Heart right ventricle (tissue), 16 donors: ENCODE measurements at regions not wholly inside any gene's neighbourhood (a gene's known extent, or its start where the extent isn't known, plus 50 kb on each side); places are given as distances from the start of the nearest gene placed in this dataset.
A peak's percentile ranks its signal among the peaks of the same experiment; 100 is the strongest.

Experiments
- ATAC-seq, 8 donors: fragments of 200-7000 bp; cut with Tn5 transposase; one replicate each; pipeline ENCODE4 v1.9.1; 2020; ENCODE audit warnings: mild to moderate bottlenecking in 8 of 8, moderate library complexity in 8 of 8, moderate number of reproducible peaks in 1 of 8
- DNase-seq, 2 donors: peaks; one replicate each; pipeline ENCODE4 v3.0.0-alpha.2; 2020
- H3K27ac ChIP-seq, 10 donors: fragments of 200-600 bp; sonication (generic) in 2 of 10; one replicate each; pipeline versions ENCODE4 v1.5.0 to v1.8.0; 2020 to 2022; ENCODE audit warnings: mild to moderate bottlenecking in 3 of 10
- H3K27me3 ChIP-seq, 7 donors: fragments of 200-600 bp; one replicate each; pipeline ENCODE4 v1.8.0; 2021 to 2022; ENCODE audit warnings: mild to moderate bottlenecking in 2 of 7
- H3K36me3 ChIP-seq, 9 donors: fragments of 200-600 bp; sonication (generic) in 1 of 9; one replicate each; pipeline versions ENCODE4 v1.5.0 to v1.8.0; 2020 to 2022; ENCODE audit warnings: mild to moderate bottlenecking in 2 of 9
- H3K4me1 ChIP-seq, 9 donors: fragments of 200-600 bp; sonication (generic) in 1 of 9; one replicate each; pipeline versions ENCODE4 v1.5.0 to v1.8.0; 2020 to 2022; ENCODE audit warnings: mild to moderate bottlenecking in 4 of 9
- H3K4me3 ChIP-seq, 10 donors: fragments of 200-600 bp; sonication (generic) in 2 of 10; one replicate each; pipeline versions ENCODE4 v1.5.0 to v1.8.0; 2020 to 2022; ENCODE audit warnings: mild to moderate bottlenecking in 7 of 10, moderate library complexity in 2 of 10
- H3K9me3 ChIP-seq, 11 donors: fragments of 200-600 bp in 10 of 11; sonication (generic) in 2 of 11; one replicate each; pipeline versions ENCODE4 v1.5.0 to v1.8.0; 2013 to 2022; ENCODE audit warnings: mild to moderate bottlenecking in 2 of 11, control low read depth in 1 of 11, moderate library complexity in 1 of 11
- CTCF ChIP-seq, 9 donors: fragments of 200-600 bp; sonication (generic) in 2 of 9; IDR thresholded peaks; one replicate each; pipeline versions ENCODE4 v1.5.0 to v1.8.0; 2021 to 2022; ENCODE audit warnings: antibody characterized with exemption in 9 of 9, mild to moderate bottlenecking in 5 of 9, moderate library complexity in 1 of 9
- WGBS, 2 donors: extraction: QIAGEN DNeasy Blood & Tissue Kit; methylation state at CpG; one replicate each; pipeline ENCODE4 v1.1.7; 2013; ENCODE audit warnings: inconsistent platforms in 1 of 2; 5-methylcytosine and 5-hydroxymethylcytosine counted together
- intact Hi-C, 10 donors: fragments of 100-400 bp; cut with DNase I; formaldehyde crosslinking; loops; one replicate each; pipeline versions ENCODE4 v1.11.1 to v1.14.2; 2022
- donor health status: Arrhythmogenic right ventricular cardiomyopathy.
- donor health status: ischemic (EF 13 %, LVEDD 7.1; RV severe dilation, severe dysfunction).
- donor health status: healthy with polysubstance abuse.
- donor health status: DM: no; HTN: yes; CAD: no.
- donor health status: DM: no; HTN: no; CAD: no.
- donor health status: ischemic (EF 25% LVEDD 6.9; RV normal size, moderate dysfunction).
- donor health status: ischemic (EF 25% LVEDD 5.7; RV mildly dilated, moderate dysfunction).
- donor health status: healthy.
- donor health status: DM: yes; HTN: yes; CAD: no.
- donor health status: Ischemic cardiomyopathy.
- donor health status: ischemic (EF 35%, LVEDD 5.7; RV mildly dilated, moderate dysfunction).
- donor health status: nonischemic (EF 11% LVEDD 7.7; RV severe dilation, severe dysfunction).
- donor health status: DM: yes; HTN: yes; CAD: no.
- donor health status: PGD.
- donor health status: ischemic (EF 29% LVEDD 5.4; RV normal size, mild dysfunction).
- donor health status: nonischemic (EF 23%, LVEDD 6.1; RV moderate dilation, normal function).

GRCh38 chr5:128762661-128763306 lies 202.5 kb upstream of the SLC27A6 start:
- no peak for TF ChIP-seq CTCF (IDR thresholded peaks at IDR 0.05)
- Histone ChIP-seq H3K27ac (no peak overlapping the region), H3K4me3 (no peak overlapping the region), H3K9me3 (peaks cover 0 to 11% (median 0%) of the 10 kb centered on the region in 11 donors), H3K36me3 (no peaks in the 10 kb centered on the region), H3K27me3 (no peaks in the 10 kb centered on the region), H3K4me1 (peaks cover 0 to 20% (median 6%) of the 10 kb centered on the region in 9 donors)
- WGBS, 2 donors, result 58 to 63% methylated on average over 10 of the region's 10 CpGs
- ATAC-seq, result peak in 1 of 8 donors; percentile 55
- DNase-seq, result no peak
- intact Hi-C loops, result no loop called here

- 40 to 44% methylated on average over 2 of the region's 2 CpGs for WGBS, 2 donors
- no peak for TF ChIP-seq CTCF (IDR thresholded peaks at IDR 0.05)
- ATAC-seq, result peak in 4 of 8 donors; percentile 32 to 68 (median 48)
- Histone ChIP-seq H3K4me3 (no peak overlapping the region), H3K4me1 (peaks cover 0 to 20% (median 6%) of the 10 kb centered on the region in 9 donors), H3K27me3 (no peaks in the 10 kb centered on the region), H3K9me3 (peaks cover 0 to 11% (median 0%) of the 10 kb centered on the region in 11 donors), H3K36me3 (no peaks in the 10 kb centered on the region), H3K27ac (no peak overlapping the region)
- no peak for DNase-seq
- intact Hi-C loops, result no loop called here
These were observed 202.0 kb upstream of the SLC27A6 start for GRCh38 chr5:128763321-128763720.

GRCh38 chr5:128764601-128765310 lies 200.5 kb upstream of the SLC27A6 start:
- intact Hi-C loops, result no loop called here
- whole genome bisulfite sequencing, 2 donors, result 51 to 55% methylated on average over 4 of the region's 4 CpGs

More at GRCh38 chr5:128764601-128765310, 200.5 kb upstream of the SLC27A6 start:
- Histone ChIP-seq H3K4me3 (no peak overlapping the region), H3K27me3 (no peaks in the 10 kb centered on the region), H3K4me1 (peaks cover 0 to 20% (median 6%) of the 10 kb centered on the region in 9 donors), H3K27ac (no peak overlapping the region), H3K9me3 (peaks cover 0 to 6% (median 0%) of the 10 kb centered on the region in 11 donors), H3K36me3 (no peaks in the 10 kb centered on the region)
- peak; percentile 8 to 20 for DNase-seq
- no peak for TF ChIP-seq CTCF (IDR thresholded peaks at IDR 0.05)
- peak in 2 of 8 donors; percentile 65 to 73 for ATAC-seq
